Caki2 (cell line): ENCODE measurements at regions not wholly inside any gene's neighbourhood (a gene's known extent, or its start where the extent isn't known, plus 50 kb on each side); places are given as distances from the start of the nearest gene placed in this dataset.
A peak's percentile ranks its signal among the peaks of the same experiment; 100 is the strongest.

Source experiments
- DNase-seq: peaks from one replicate; pipeline ENCODE4 v3.0.0-alpha.2; 2015; ENCODE audit warnings: low read depth
- in situ Hi-C: cut with HindIII; loops from 2 replicates; pipeline ENCODE4 v1.10.0; 2016; ENCODE audit warnings: low sequenced_read_pairs, low pct_unique_long_range_greater_than_20kb, mixed read lengths

DNA sequence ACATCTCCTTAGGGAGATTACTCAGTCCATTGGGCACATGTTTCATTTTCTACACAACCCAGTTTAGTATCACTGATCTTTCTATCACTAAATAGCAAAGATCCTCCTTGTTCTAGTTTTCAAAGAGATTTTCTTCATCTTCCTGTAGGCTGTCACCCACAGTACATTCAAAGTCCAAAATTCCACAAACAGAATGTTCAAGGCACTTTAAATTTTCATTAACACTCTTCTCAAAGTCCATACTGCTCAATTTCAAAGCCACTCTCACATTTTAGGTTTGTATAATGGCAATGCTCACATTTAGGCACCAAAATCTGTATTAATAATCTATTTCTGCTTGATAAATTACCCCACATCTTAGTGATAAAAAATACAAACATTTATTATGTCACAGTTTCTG, 152.8 kb downstream of the FSIP2 start:
- DNase-seq: no peak
- in situ Hi-C loops: no loop called here

GRCh38 chr2:185891804-185892411, 153.3 kb downstream of the FSIP2 start:
- no peak for DNase-seq
- in situ Hi-C loops: no loop called here

DNA sequence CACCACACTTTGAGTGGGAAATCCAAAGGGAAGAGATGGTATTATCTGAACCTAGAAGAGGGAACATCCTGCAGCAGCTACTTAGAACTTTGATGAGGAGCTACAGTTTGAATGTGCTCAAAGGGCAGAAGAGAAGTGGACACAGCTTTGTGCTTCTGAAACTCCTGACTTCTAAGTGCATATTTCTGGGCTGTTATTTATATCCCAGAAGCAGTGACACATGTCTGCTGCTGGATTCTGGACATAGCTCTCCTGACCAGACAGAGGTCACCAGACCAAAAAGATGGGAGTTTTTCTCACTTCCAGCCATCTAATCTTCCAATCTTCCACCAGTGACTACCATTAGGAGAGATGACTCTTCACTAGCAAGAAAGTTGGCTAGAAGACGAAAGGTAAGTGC, 153.9 kb downstream of the FSIP2 start:
- no peak for DNase-seq
- in situ Hi-C loops: no loop called here

GRCh38 chr2:185894223-185894622, 155.6 kb downstream of the FSIP2 start:
- in situ Hi-C loops: no loop called here
- DNase-seq: no peak

GRCh38 chr2:185895828-185896693, 157.5 kb downstream of the FSIP2 start:
- no peak for DNase-seq
- in situ Hi-C loops: no loop called here

- in situ Hi-C loops: no loop called here
- no peak for DNase-seq
Observed at GRCh38 chr2:185899366-185899765, 160.8 kb downstream of the FSIP2 start.

DNA sequence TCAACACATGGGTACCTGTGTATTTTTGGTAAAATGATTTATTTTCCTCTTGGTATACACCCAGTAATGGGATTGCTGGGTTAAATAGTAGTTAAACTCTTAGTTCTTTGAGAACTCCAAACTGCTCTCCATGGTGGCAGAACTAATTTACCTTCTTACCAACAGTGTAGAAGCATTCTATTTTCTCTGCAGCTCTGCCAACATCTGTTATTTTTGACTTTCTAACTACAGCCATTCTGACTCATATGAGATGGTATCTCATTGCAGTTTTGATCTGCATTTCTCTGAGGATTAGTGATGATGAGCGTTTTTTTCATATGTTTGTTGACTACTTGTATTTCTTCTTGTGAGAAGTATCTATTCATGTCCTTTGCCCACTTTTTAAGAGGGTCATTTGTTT, 180.6 kb downstream of the FSIP2 start:
- no peak for DNase-seq
- in situ Hi-C loops: no loop called here

DNA sequence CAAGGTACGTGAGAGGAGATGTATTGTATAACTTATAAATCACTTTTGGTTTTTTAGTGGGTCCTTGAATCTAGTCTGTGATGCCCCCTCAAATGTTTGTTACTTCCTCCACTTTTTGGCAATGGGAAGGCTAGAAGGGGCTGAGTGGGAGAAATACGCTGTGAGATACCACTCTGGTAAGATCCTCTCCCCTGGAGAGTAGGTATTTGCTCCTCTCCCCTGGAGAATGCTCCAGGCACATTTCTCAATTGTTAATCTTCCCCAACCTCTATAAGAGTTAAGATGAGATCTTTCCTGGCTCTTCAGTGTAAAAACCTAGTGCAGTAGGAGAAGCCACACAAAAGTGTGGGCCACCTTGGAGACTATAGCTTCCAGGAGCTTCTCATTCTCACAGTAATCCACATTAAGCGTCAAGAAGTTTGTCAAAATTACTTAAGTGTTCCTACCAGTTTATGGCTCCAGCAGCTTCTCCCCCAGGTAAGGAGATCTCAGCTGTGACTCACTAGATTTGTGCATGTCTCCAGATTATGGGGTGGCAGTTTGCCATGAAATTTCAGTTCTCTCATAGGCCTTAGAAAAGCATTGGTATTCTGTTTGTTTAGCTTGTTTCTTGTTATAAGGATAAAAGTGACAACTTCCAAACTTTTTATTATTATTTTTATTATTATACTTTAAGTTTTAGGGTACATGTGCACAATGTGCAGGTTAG, 182.6 kb downstream of the FSIP2 start:
- DNase-seq: no peak

GRCh38 chr2:185934232-185934631, 195.6 kb downstream of the FSIP2 start:
- no peak for DNase-seq
- in situ Hi-C loops: no loop called here

More for the DNA sequence above, 182.6 kb downstream of the FSIP2 start:
- in situ Hi-C loops: no loop called here

- in situ Hi-C loops: no loop called here
Observed at GRCh38 chr2:185939858-185940257, 201.3 kb downstream of the FSIP2 start.

DNA sequence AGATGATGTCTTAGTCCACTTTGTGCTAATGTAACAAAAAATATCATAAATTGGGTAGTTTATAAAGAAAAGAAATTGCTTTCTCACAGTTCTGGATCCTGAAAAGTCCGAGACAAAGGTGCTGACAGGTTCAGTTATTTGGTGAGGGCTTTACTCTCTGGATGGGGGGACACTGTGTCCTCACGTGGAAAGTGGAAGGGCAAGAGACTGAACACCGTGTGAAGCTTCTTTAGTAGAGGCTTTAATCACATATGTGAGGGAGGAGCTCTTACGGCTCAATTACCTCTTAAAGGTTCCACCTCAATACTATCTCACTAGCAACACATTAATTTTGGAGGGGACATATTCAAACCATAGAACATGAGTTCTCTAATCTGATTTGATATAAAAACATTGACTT, 204.3 kb downstream of the FSIP2 start:
- no peak for DNase-seq
- in situ Hi-C loops: no loop called here

More at GRCh38 chr2:185939858-185940257, 201.3 kb downstream of the FSIP2 start:
- no peak for DNase-seq

GRCh38 chr2:185947722-185948121, 209.1 kb downstream of the FSIP2 start:
- in situ Hi-C loops: no loop called here

DNA sequence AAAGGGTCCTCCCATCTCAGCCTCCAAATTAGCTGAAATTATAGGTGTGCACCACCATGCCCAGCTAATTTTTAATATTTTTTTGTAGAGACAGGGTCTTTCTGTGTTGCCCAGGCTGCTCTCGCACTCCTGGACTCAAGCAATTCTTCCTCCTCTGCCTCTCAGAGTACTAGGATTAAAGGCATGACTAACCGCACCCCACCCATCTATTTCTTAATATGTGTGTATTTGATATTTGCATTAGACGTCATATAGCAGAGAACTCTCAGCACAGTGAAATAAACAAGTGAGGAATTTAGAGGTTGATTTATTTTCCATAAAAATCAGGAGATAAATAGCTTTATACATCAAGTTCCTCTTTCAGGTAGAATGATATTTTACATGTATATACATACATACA, 213.5 kb downstream of the FSIP2 start:
- in situ Hi-C loops: no loop called here
- no peak for DNase-seq

More at GRCh38 chr2:185947722-185948121, 209.1 kb downstream of the FSIP2 start:
- DNase-seq: no peak

GRCh38 chr2:185954389-185954788, 215.8 kb downstream of the FSIP2 start:
- in situ Hi-C loops: no loop called here
- no peak for DNase-seq

- DNase-seq: no peak
- in situ Hi-C loops: no loop called here
Observed at GRCh38 chr2:185955050-185955449, 216.4 kb downstream of the FSIP2 start.

DNA sequence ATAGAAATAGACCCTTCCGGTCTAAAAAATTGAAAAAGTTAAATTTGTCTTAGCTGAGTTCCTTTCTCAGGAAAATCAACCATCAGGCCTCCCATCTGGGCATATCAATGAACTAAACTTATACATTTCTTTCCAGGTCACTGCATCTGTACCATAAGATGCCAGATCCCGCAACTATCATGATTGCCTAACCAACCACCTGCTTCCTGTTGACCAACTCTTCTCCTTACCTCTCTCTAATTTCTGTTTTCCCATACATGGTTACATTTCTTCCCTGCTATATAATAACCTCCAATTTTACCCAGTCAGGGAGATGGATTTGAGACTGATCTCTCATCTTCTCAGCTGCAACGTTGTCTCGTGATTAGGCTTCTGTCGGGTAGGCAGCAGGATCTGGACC, 228.7 kb downstream of the FSIP2 start:
- DNase-seq: no peak
- in situ Hi-C loops: no loop called here

GRCh38 chr2:185970148-185970852, 231.7 kb downstream of the FSIP2 start:
- peak; percentile 59 for DNase-seq
- in situ Hi-C loops: no loop called here

DNA sequence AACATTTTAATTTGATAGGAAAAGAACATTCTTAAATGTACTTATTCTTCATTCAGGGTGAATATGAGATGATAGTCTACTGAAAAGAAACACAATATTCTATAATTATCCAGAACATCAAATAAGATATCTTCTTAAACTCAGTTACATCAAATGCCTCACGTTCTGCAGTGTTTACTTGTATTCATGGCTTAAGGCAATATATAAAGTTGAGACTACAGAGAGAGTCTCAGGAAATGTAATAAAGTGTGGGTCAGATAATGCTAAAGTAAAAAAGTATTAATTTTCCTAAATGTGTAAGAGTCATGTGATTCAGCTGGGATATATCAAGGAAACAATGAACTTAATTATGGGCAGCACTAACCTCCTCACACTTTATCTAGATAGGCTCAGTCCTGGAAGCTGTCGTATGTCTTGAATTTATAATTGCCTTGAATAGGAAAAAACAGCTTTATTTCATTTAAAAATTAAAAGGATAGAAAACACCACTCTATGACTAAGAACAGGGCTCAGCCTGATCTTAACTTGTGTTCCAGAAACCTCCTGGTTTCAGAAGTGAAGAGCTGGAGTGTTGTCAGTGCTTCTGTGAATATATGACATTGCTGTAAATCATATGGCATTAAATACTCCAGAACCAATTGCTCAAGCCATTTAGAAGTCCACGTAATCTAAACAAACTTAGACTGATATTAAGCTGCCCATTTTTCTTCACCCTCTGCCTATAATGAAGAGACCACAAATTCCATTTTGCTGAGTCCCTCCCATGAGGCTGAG, 240.2 kb downstream of the FSIP2 start:
- DNase-seq: no peak
- in situ Hi-C loops: no loop called here
